ENCODE measurements at regions not wholly inside any gene's neighbourhood (a gene's known extent, or its start where the extent isn't known, plus 50 kb on each side); places are given as distances from the start of the nearest gene placed in this dataset.

GRCh38 chr13:68019901-68020300 is 789.8 kb upstream of the PCDH9 start:
- Mint-ChIP-seq H3K9me3 (ENCODE audit: low read depth) (peaks cover 14% of the 10 kb centered on the region), H3K4me3 (ENCODE audit: low read depth) (no peak overlapping the region), H3K27ac (no peak overlapping the region), H3K27me3 (no peaks in the 10 kb centered on the region), H3K36me3 (ENCODE audit: insufficient read depth) (no peaks in the 10 kb centered on the region), H3K4me1 (ENCODE audit: low read depth) (peaks cover 8% of the 10 kb centered on the region)
- no peak for TF ChIP-seq CTCF (IDR thresholded peaks at IDR 0.05; ENCODE audit: unreplicated experiment)
- no peak for DNase-seq (ENCODE audit: low spot score, unreplicated experiment)

- no peak for TF ChIP-seq CTCF (IDR thresholded peaks at IDR 0.05; ENCODE audit: unreplicated experiment)
- H3K27ac Mint-ChIP-seq = no peak overlapping the region
- no peaks in the 10 kb centered on the region for H3K4me1 Mint-ChIP-seq (ENCODE audit: low read depth)
- no peak overlapping the region for H3K4me3 Mint-ChIP-seq (ENCODE audit: low read depth)
- H3K36me3 Mint-ChIP-seq (ENCODE audit: insufficient read depth) = no peaks in the 10 kb centered on the region
- peaks cover 4% of the 10 kb centered on the region for H3K9me3 Mint-ChIP-seq (ENCODE audit: low read depth)
- DNase-seq (ENCODE audit: low spot score, unreplicated experiment) = no peak
- no peaks in the 10 kb centered on the region for H3K27me3 Mint-ChIP-seq
Observed at GRCh38 chr13:68009546-68009945, 779.4 kb upstream of the PCDH9 start.

GRCh38 chr13:68007576-68007975 is 777.4 kb upstream of the PCDH9 start:
- Mint-ChIP-seq H3K27ac (no peak overlapping the region), H3K4me1 (ENCODE audit: low read depth) (peaks cover 7% of the 10 kb centered on the region), H3K9me3 (ENCODE audit: low read depth) (no peaks in the 10 kb centered on the region), H3K36me3 (ENCODE audit: insufficient read depth) (no peaks in the 10 kb centered on the region), H3K27me3 (no peaks in the 10 kb centered on the region), H3K4me3 (ENCODE audit: low read depth) (no peak overlapping the region)
- no peak for DNase-seq (ENCODE audit: low spot score, unreplicated experiment)
- no peak for TF ChIP-seq CTCF (IDR thresholded peaks at IDR 0.05; ENCODE audit: unreplicated experiment)

GRCh38 chr13:67996101-67996500 is 766.0 kb upstream of the PCDH9 start:
- Mint-ChIP-seq H3K27ac (no peak overlapping the region), H3K36me3 (ENCODE audit: insufficient read depth) (no peaks in the 10 kb centered on the region), H3K4me1 (ENCODE audit: low read depth) (peaks cover under 1% of the 10 kb centered on the region), H3K9me3 (ENCODE audit: low read depth) (no peaks in the 10 kb centered on the region), H3K4me3 (ENCODE audit: low read depth) (no peak overlapping the region), H3K27me3 (no peaks in the 10 kb centered on the region)
- DNase-seq (ENCODE audit: low spot score, unreplicated experiment) = no peak
- no peak for TF ChIP-seq CTCF (IDR thresholded peaks at IDR 0.05; ENCODE audit: unreplicated experiment)

GRCh38 chr13:67990868-67991267 is 760.7 kb upstream of the PCDH9 start:
- Mint-ChIP-seq H3K9me3 (ENCODE audit: low read depth) (no peaks in the 10 kb centered on the region), H3K27me3 (no peaks in the 10 kb centered on the region), H3K4me3 (ENCODE audit: low read depth) (no peak overlapping the region), H3K36me3 (ENCODE audit: insufficient read depth) (no peaks in the 10 kb centered on the region), H3K4me1 (ENCODE audit: low read depth) (no peaks in the 10 kb centered on the region), H3K27ac (no peak overlapping the region)
- TF ChIP-seq CTCF (IDR thresholded peaks at IDR 0.05; ENCODE audit: unreplicated experiment) = no peak
- DNase-seq (ENCODE audit: low spot score, unreplicated experiment) = no peak

All from progenitor cell of endocrine pancreas (in vitro differentiated cells).